Aorta (tissue), 5 donors: ENCODE measurements at regions not wholly inside any gene's neighbourhood (a gene's known extent, or its start where the extent isn't known, plus 50 kb on each side); places are given as distances from the start of the nearest gene placed in this dataset.

Source experiments
- ATAC-seq: fragments of 200-7000 bp; cut with Tn5 transposase; one replicate; pipeline ENCODE4 v1.9.1; 2022; ENCODE audit warnings: moderate library complexity; ENCODE audit not compliant: low FRiP score
- DNase-seq, 2 donors: peaks; one replicate each; pipeline ENCODE4 v3.0.0-alpha.2; 2020
- H3K27ac ChIP-seq, 2 donors: one replicate each; pipeline ENCODE4 v1.5.1; 2013; ENCODE audit warnings: low read length in 2 of 2, mild to moderate bottlenecking in 2 of 2, moderate library complexity in 2 of 2, control low read depth in 1 of 2, inconsistent platforms in 1 of 2, low read depth in 1 of 2
- H3K27me3 ChIP-seq, 2 donors: one replicate each; pipeline ENCODE4 v1.6.1; 2013; ENCODE audit warnings: control low read depth in 1 of 2, low read length in 1 of 2, mild to moderate bottlenecking in 1 of 2, moderate library complexity in 1 of 2; ENCODE audit not compliant: insufficient read depth in 2 of 2, control insufficient read depth in 1 of 2
- H3K36me3 ChIP-seq, 2 donors: one replicate each; pipeline ENCODE4 v1.6.1; 2013; ENCODE audit warnings: control low read depth in 1 of 2, low read length in 1 of 2, mild to moderate bottlenecking in 1 of 2; ENCODE audit not compliant: insufficient read depth in 2 of 2, control insufficient read depth in 1 of 2
- H3K4me1 ChIP-seq, 2 donors: one replicate each; pipeline ENCODE4 v1.6.1; 2013; ENCODE audit warnings: low read length in 2 of 2, control low read depth in 1 of 2, mild to moderate bottlenecking in 1 of 2, moderate library complexity in 1 of 2; ENCODE audit not compliant: insufficient read depth in 2 of 2, control insufficient read depth in 1 of 2
- H3K4me3 ChIP-seq, 2 donors: one replicate each; pipeline ENCODE4 v1.5.1; 2013; ENCODE audit warnings: low read length in 2 of 2, control low read depth in 1 of 2, mild to moderate bottlenecking in 1 of 2
- H3K9me3 ChIP-seq: one replicate; pipeline ENCODE4 v1.6.1; 2013; ENCODE audit warnings: mild to moderate bottlenecking, low read length; ENCODE audit not compliant: control insufficient read depth
- WGBS, 2 donors: extraction: QIAGEN DNeasy Blood & Tissue Kit; methylation state at CpG; one replicate each; pipeline ENCODE4 v1.1.7; 2013; 5-methylcytosine and 5-hydroxymethylcytosine counted together
- intact Hi-C, 2 donors: fragments of 100-400 bp; cut with DNase I; formaldehyde crosslinking; loops; one replicate each; pipeline versions ENCODE4 v1.14.2 to v1.15.0; 2022
- donor health status: healthy with polysubstance abuse.
- donor health status: Bipolar disorder and iron deficiency.
- donor health status: DM: no; HTN: no; CAD: no.
- donor health status: DM: no; HTN: no; CAD: no.
- donor health status: DM: yes; HTN: yes; CAD: no.

GRCh38 chr5:2696156-2696807 is 55.2 kb downstream of the IRX2 start:
- Histone ChIP-seq H3K4me3 (no peak overlapping the region), H3K27ac (no peak overlapping the region), H3K27me3 (no peaks in the 10 kb centered on the region), H3K36me3 (no peaks in the 10 kb centered on the region), H3K9me3 (no peaks in the 10 kb centered on the region), H3K4me1 (no peaks in the 10 kb centered on the region)
- DNase-seq (no peak), ATAC-seq (peak; percentile 23)
- WGBS, 2 donors = 88 to 93% methylated on average over 16 of the region's 16 CpGs
- intact Hi-C loops = no loop called here

- 79 to 82% methylated on average over 8 of the region's 8 CpGs for WGBS, 2 donors
Observed at GRCh38 chr5:2695200-2695891, 56.1 kb downstream of the IRX2 start.

GRCh38 chr5:2691530-2691929 is 59.9 kb downstream of the IRX2 start:
- H3K4me1 ChIP-seq = no peaks in the 10 kb centered on the region
- no peak overlapping the region for H3K27ac ChIP-seq
- H3K36me3 ChIP-seq = no peaks in the 10 kb centered on the region
- H3K27me3 ChIP-seq = no peaks in the 10 kb centered on the region
- ATAC-seq = no peak
- H3K9me3 ChIP-seq = peaks cover 1% of the 10 kb centered on the region
- no peak overlapping the region for H3K4me3 ChIP-seq
- DNase-seq = no peak
- 38 to 56% methylated on average over 1 of the region's 1 CpG for WGBS, 2 donors
- intact Hi-C loops = no loop called here

More at GRCh38 chr5:2695200-2695891, 56.1 kb downstream of the IRX2 start:
- no peak overlapping the region for H3K4me3 ChIP-seq
- H3K27me3 ChIP-seq = no peaks in the 10 kb centered on the region
- no peaks in the 10 kb centered on the region for H3K36me3 ChIP-seq
- H3K27ac ChIP-seq = no peak overlapping the region
- DNase-seq (no peak), ATAC-seq (no peak)
- intact Hi-C loops = no loop called here
- H3K9me3 ChIP-seq = no peaks in the 10 kb centered on the region
- no peaks in the 10 kb centered on the region for H3K4me1 ChIP-seq

- DNase-seq (no peak), ATAC-seq (no peak)
- Histone ChIP-seq H3K4me1 (no peaks in the 10 kb centered on the region), H3K9me3 (peaks cover 1% of the 10 kb centered on the region), H3K27me3 (no peaks in the 10 kb centered on the region), H3K27ac (no peak overlapping the region), H3K36me3 (no peaks in the 10 kb centered on the region), H3K4me3 (no peak overlapping the region)
- 77 to 84% methylated on average over 6 of the region's 6 CpGs for WGBS, 2 donors
- intact Hi-C loops = no loop called here
Observed at GRCh38 chr5:2690293-2690692, 61.2 kb downstream of the IRX2 start.

GRCh38 chr5:2688586-2688985 is 62.9 kb downstream of the IRX2 start:
- WGBS, 2 donors = 86 to 89% methylated on average over 5 of the region's 5 CpGs
- intact Hi-C loops = no loop called here
- no peaks in the 10 kb centered on the region for H3K27me3 ChIP-seq
- no peaks in the 10 kb centered on the region for H3K36me3 ChIP-seq
- no peak overlapping the region for H3K27ac ChIP-seq
- peaks cover 1% of the 10 kb centered on the region for H3K9me3 ChIP-seq
- ATAC-seq = no peak
- no peak for DNase-seq
- H3K4me1 ChIP-seq = no peaks in the 10 kb centered on the region
- no peak overlapping the region for H3K4me3 ChIP-seq

GRCh38 chr5:2687746-2688145 is 63.7 kb downstream of the IRX2 start:
- ATAC-seq = no peak
- WGBS, 2 donors = 64 to 65% methylated on average over 7 of the region's 7 CpGs

GRCh38 chr5:2686321-2687124 is 65.0 kb downstream of the IRX2 start:
- DNase-seq (no peak), ATAC-seq (no peak)
- Histone ChIP-seq H3K27me3 (no peaks in the 10 kb centered on the region), H3K4me1 (no peaks in the 10 kb centered on the region), H3K4me3 (no peak overlapping the region), H3K9me3 (peaks cover 1% of the 10 kb centered on the region), H3K36me3 (no peaks in the 10 kb centered on the region), H3K27ac (no peak overlapping the region)
- intact Hi-C loops = no loop called here
- 54 to 60% methylated on average over 28 of the region's 28 CpGs for WGBS, 2 donors

More at GRCh38 chr5:2687746-2688145, 63.7 kb downstream of the IRX2 start:
- Histone ChIP-seq H3K4me1 (no peaks in the 10 kb centered on the region), H3K4me3 (no peak overlapping the region), H3K9me3 (peaks cover 1% of the 10 kb centered on the region), H3K36me3 (no peaks in the 10 kb centered on the region), H3K27ac (no peak overlapping the region), H3K27me3 (no peaks in the 10 kb centered on the region)
- intact Hi-C loops = no loop called here
- DNase-seq = no peak

GRCh38 chr5:2685651-2686272 is 65.7 kb downstream of the IRX2 start:
- Histone ChIP-seq H3K4me3 (no peak overlapping the region), H3K36me3 (no peaks in the 10 kb centered on the region), H3K9me3 (peaks cover 1% of the 10 kb centered on the region), H3K4me1 (no peaks in the 10 kb centered on the region), H3K27me3 (no peaks in the 10 kb centered on the region), H3K27ac (no peak overlapping the region)
- intact Hi-C loops = no loop called here
- DNase-seq = no peak
- no peak for ATAC-seq
- 52 to 55% methylated on average over 4 of the region's 4 CpGs for WGBS, 2 donors
